Mesendoderm (in vitro differentiated cells): ENCODE measurements at regions not wholly inside any gene's neighbourhood (a gene's known extent, or its start where the extent isn't known, plus 50 kb on each side); places are given as distances from the start of the nearest gene placed in this dataset.

ENCODE experiments used
- DNase-seq: peaks from one replicate; pipeline ENCODE4 v3.0.0; 2013
- H2AK5ac ChIP-seq: 2 replicates; pipeline ENCODE4 v1.6.1; 2013; ENCODE audit warnings: low read length, inconsistent platforms
- H2BK120ac ChIP-seq: 2 replicates; pipeline ENCODE4 v1.6.1; 2013; ENCODE audit warnings: low read depth, mild to moderate bottlenecking, low read length, moderate library complexity, mixed read lengths
- H2BK15ac ChIP-seq: replicated peaks from 2 replicates; pipeline ENCODE4 v1.6.1; 2013; ENCODE audit warnings: low read depth, mild to moderate bottlenecking, moderate library complexity
- H2BK5ac ChIP-seq: 2 replicates; pipeline ENCODE4 v1.6.1; 2013; ENCODE audit warnings: low read length, inconsistent platforms
- H3K18ac ChIP-seq: 2 replicates; pipeline ENCODE4 v1.6.1; 2013; ENCODE audit warnings: mild to moderate bottlenecking, low read length, mixed read lengths
- H3K23ac ChIP-seq: one replicate; pipeline ENCODE4 v1.6.1; 2013; ENCODE audit warnings: low read length
- H3K27ac ChIP-seq: 2 replicates; pipeline ENCODE4 v1.5.1; 2013; ENCODE audit warnings: low read depth, mild to moderate bottlenecking, inconsistent platforms, low read length, moderate library complexity
- H3K27me3 ChIP-seq: 2 replicates; pipeline ENCODE4 v1.6.1; 2013; ENCODE audit warnings: low read length, control low read depth, mild to moderate bottlenecking, inconsistent platforms; ENCODE audit not compliant: insufficient read depth, poor library complexity
- H3K36me3 ChIP-seq: 2 replicates; pipeline ENCODE4 v1.6.1; 2013; ENCODE audit warnings: low read length, inconsistent platforms; ENCODE audit not compliant: control insufficient read depth, insufficient read depth
- H3K4ac ChIP-seq: one replicate; pipeline ENCODE4 v1.6.1; 2013; ENCODE audit warnings: low read depth, mild to moderate bottlenecking, low read length, moderate library complexity
- H3K4me1 ChIP-seq: 2 replicates; pipeline ENCODE4 v1.6.1; 2013; ENCODE audit warnings: low read depth, low read length, inconsistent platforms; ENCODE audit not compliant: control insufficient read depth
- H3K4me2 ChIP-seq: 2 replicates; pipeline ENCODE4 v1.6.1; 2013; ENCODE audit warnings: low read length
- H3K4me3 ChIP-seq: 2 replicates; pipeline ENCODE4 v1.5.1; 2013; ENCODE audit warnings: mild to moderate bottlenecking, low read length
- H3K56ac ChIP-seq: one replicate; pipeline ENCODE4 v1.6.1; 2013; ENCODE audit warnings: low read length
- H3K79me1 ChIP-seq: 2 replicates; pipeline ENCODE4 v1.6.1; 2013; ENCODE audit warnings: low read length, inconsistent platforms
- H3K79me2 ChIP-seq: 2 replicates; pipeline ENCODE4 v1.6.1; 2013; ENCODE audit warnings: mild to moderate bottlenecking, low read length; ENCODE audit not compliant: control insufficient read depth, insufficient read depth
- H3K9ac ChIP-seq: 2 replicates; pipeline ENCODE4 v1.6.1; 2013; ENCODE audit warnings: low read length, inconsistent platforms
- H4K5ac ChIP-seq: one replicate; pipeline ENCODE4 v1.6.1; 2013; ENCODE audit warnings: low read length
- H4K8ac ChIP-seq: one replicate; pipeline ENCODE4 v1.6.1; 2013; ENCODE audit warnings: low read depth, mild to moderate bottlenecking, control low read depth, low read length, moderate library complexity
- WGBS: extraction: QIAGEN DNeasy Blood & Tissue Kit; methylation state at CpG from one replicate; pipeline ENCODE4 v1.1.7; 2013; ENCODE audit warnings: low lambda C conversion rate, missing lambda C conversion rate; ENCODE audit not compliant: insufficient coverage; ENCODE audit errors: extremely low coverage; 5-methylcytosine and 5-hydroxymethylcytosine counted together

- WGBS, result no CpG with 5 or more reads among the region's 7 CpGs
- Histone ChIP-seq H3K4me2 (no peak overlapping the region), H3K27ac (no peak overlapping the region), H2BK120ac (no peak overlapping the region), H3K23ac (no peak overlapping the region), H4K5ac (no peak overlapping the region), H2BK15ac (no peak overlapping the region), H2BK5ac (no peak overlapping the region), H3K4me3 (no peak overlapping the region), H3K79me1 (no peaks in the 10 kb centered on the region), H3K18ac (no peak overlapping the region), H3K4ac (no peak overlapping the region), H3K4me1 (no peaks in the 10 kb centered on the region), H3K79me2 (no peaks in the 10 kb centered on the region), H4K8ac (no peak overlapping the region), H3K9ac (no peak overlapping the region), H3K27me3 (no peaks in the 10 kb centered on the region), H2AK5ac (no peak overlapping the region), H3K36me3 (no peaks in the 10 kb centered on the region), H3K56ac (no peak overlapping the region)
- DNase-seq, result no peak
These were observed 215.6 kb upstream of the POU3F3 start for GRCh38 chr2:104638190-104638858.

- no peak overlapping the region for H2AK5ac ChIP-seq
- H3K27me3 ChIP-seq, result no peaks in the 10 kb centered on the region
- H3K4me2 ChIP-seq, result no peak overlapping the region
- H2BK120ac ChIP-seq, result no peak overlapping the region
- no peak overlapping the region for H3K27ac ChIP-seq
- H3K4me3 ChIP-seq, result no peak overlapping the region
- H3K79me1 ChIP-seq, result no peaks in the 10 kb centered on the region
- no peak overlapping the region for H2BK5ac ChIP-seq
- no peaks in the 10 kb centered on the region for H3K36me3 ChIP-seq
- H3K56ac ChIP-seq, result no peak overlapping the region
- no peak overlapping the region for H3K9ac ChIP-seq
- no peak overlapping the region for H4K5ac ChIP-seq
- DNase-seq, result no peak
- H3K18ac ChIP-seq, result no peak overlapping the region
- H3K4ac ChIP-seq, result no peak overlapping the region
- H3K23ac ChIP-seq, result no peak overlapping the region
- no peaks in the 10 kb centered on the region for H3K79me2 ChIP-seq
- no peak overlapping the region for H4K8ac ChIP-seq
- H3K4me1 ChIP-seq, result no peaks in the 10 kb centered on the region
- no CpG with 5 or more reads among the region's 7 CpGs for WGBS
- no peak overlapping the region for H2BK15ac ChIP-seq
These were observed 215.1 kb upstream of the POU3F3 start for GRCh38 chr2:104638859-104639202.

GRCh38 chr2:104641786-104642185 lies 212.1 kb upstream of the POU3F3 start:
- no peak overlapping the region for H3K56ac ChIP-seq
- H3K79me1 ChIP-seq, result no peaks in the 10 kb centered on the region
- no peak overlapping the region for H3K4me3 ChIP-seq
- no peak overlapping the region for H2BK120ac ChIP-seq
- no peak overlapping the region for H3K23ac ChIP-seq
- no peak overlapping the region for H3K4ac ChIP-seq
- no peak overlapping the region for H2BK15ac ChIP-seq
- H3K4me1 ChIP-seq, result no peaks in the 10 kb centered on the region
- no peaks in the 10 kb centered on the region for H3K79me2 ChIP-seq
- H2BK5ac ChIP-seq, result no peak overlapping the region
- H3K27me3 ChIP-seq, result no peaks in the 10 kb centered on the region
- H3K4me2 ChIP-seq, result no peak overlapping the region
- DNase-seq, result no peak
- H2AK5ac ChIP-seq, result no peak overlapping the region
- H4K8ac ChIP-seq, result no peak overlapping the region
- no peak overlapping the region for H3K18ac ChIP-seq
- no peaks in the 10 kb centered on the region for H3K36me3 ChIP-seq
- H4K5ac ChIP-seq, result no peak overlapping the region
- no peak overlapping the region for H3K9ac ChIP-seq
- no peak overlapping the region for H3K27ac ChIP-seq
- no CpG with 5 or more reads among the region's 2 CpGs for WGBS

GRCh38 chr2:104648376-104648775 lies 205.5 kb upstream of the POU3F3 start:
- no peak overlapping the region for H3K4me2 ChIP-seq
- no peak overlapping the region for H2BK120ac ChIP-seq
- no peak overlapping the region for H2AK5ac ChIP-seq
- H3K9ac ChIP-seq, result no peak overlapping the region
- no peak overlapping the region for H3K56ac ChIP-seq
- no peaks in the 10 kb centered on the region for H3K79me2 ChIP-seq
- WGBS, result no CpG with 5 or more reads among the region's 2 CpGs
- H3K4ac ChIP-seq, result no peak overlapping the region
- no peak overlapping the region for H4K5ac ChIP-seq
- H3K23ac ChIP-seq, result no peak overlapping the region
- no peak overlapping the region for H4K8ac ChIP-seq
- H3K36me3 ChIP-seq, result no peaks in the 10 kb centered on the region
- DNase-seq, result no peak
- H3K27me3 ChIP-seq, result no peaks in the 10 kb centered on the region
- H3K18ac ChIP-seq, result no peak overlapping the region
- no peak overlapping the region for H2BK5ac ChIP-seq
- no peaks in the 10 kb centered on the region for H3K4me1 ChIP-seq
- H3K27ac ChIP-seq, result no peak overlapping the region
- no peak overlapping the region for H3K4me3 ChIP-seq
- no peak overlapping the region for H2BK15ac ChIP-seq
- H3K79me1 ChIP-seq, result no peaks in the 10 kb centered on the region

- H3K9ac ChIP-seq, result no peak overlapping the region
- no peaks in the 10 kb centered on the region for H3K4me1 ChIP-seq
- no peaks in the 10 kb centered on the region for H3K27me3 ChIP-seq
- no peak overlapping the region for H3K18ac ChIP-seq
- WGBS, result no CpG with 5 or more reads among the region's 1 CpG
- H3K27ac ChIP-seq, result no peak overlapping the region
- H3K79me1 ChIP-seq, result no peaks in the 10 kb centered on the region
- no peak overlapping the region for H2BK15ac ChIP-seq
- no peaks in the 10 kb centered on the region for H3K36me3 ChIP-seq
- H2BK120ac ChIP-seq, result no peak overlapping the region
- no peak overlapping the region for H4K8ac ChIP-seq
- no peaks in the 10 kb centered on the region for H3K79me2 ChIP-seq
- no peak overlapping the region for H3K4ac ChIP-seq
- H4K5ac ChIP-seq, result no peak overlapping the region
- H3K4me3 ChIP-seq, result no peak overlapping the region
- no peak overlapping the region for H3K4me2 ChIP-seq
- no peak overlapping the region for H2AK5ac ChIP-seq
- H2BK5ac ChIP-seq, result no peak overlapping the region
- H3K23ac ChIP-seq, result no peak overlapping the region
- DNase-seq, result no peak
- no peak overlapping the region for H3K56ac ChIP-seq
These were observed 204.0 kb upstream of the POU3F3 start for GRCh38 chr2:104649866-104650265.

GRCh38 chr2:104650405-104650996 lies 203.4 kb upstream of the POU3F3 start:
- no peak for DNase-seq
- Histone ChIP-seq H3K4me3 (no peak overlapping the region), H2BK15ac (no peak overlapping the region), H3K4me2 (no peak overlapping the region), H4K5ac (no peak overlapping the region), H2BK5ac (no peak overlapping the region), H3K79me1 (no peaks in the 10 kb centered on the region), H3K27me3 (no peaks in the 10 kb centered on the region), H2AK5ac (no peak overlapping the region), H3K56ac (no peak overlapping the region), H4K8ac (no peak overlapping the region), H3K27ac (no peak overlapping the region), H2BK120ac (no peak overlapping the region), H3K4ac (no peak overlapping the region), H3K4me1 (no peaks in the 10 kb centered on the region), H3K36me3 (no peaks in the 10 kb centered on the region), H3K23ac (no peak overlapping the region), H3K9ac (no peak overlapping the region), H3K18ac (no peak overlapping the region), H3K79me2 (no peaks in the 10 kb centered on the region)
